ENCODE measurements at regions not wholly inside any gene's neighbourhood (a gene's known extent, or its start where the extent isn't known, plus 50 kb on each side); places are given as distances from the start of the nearest gene placed in this dataset.

DNA sequence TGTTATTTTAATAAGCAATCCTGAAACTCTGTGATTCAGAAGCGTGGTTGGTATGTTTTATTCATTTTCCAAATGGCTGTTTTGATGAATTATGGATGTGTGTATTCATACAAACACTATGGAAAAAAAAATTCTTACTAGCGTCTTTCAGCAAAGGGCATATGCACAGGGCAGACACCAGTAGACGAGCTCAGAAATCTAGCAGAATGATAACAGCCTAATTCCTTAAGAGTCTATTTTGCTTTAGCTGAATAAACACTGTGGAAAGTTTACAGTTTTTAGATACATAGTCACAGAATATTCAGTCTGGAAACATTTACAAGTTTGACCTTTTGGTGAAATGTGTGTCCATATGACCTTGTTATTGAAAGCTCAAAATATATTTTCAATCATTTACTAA is 418.8 kb upstream of the LUZP2 start:
- Histone ChIP-seq H3K4me3 (replicated peaks in 1 of 4; ENCODE audit: control extremely low read depth in 1 of 4, insufficient read depth in 1 of 4, low read depth in 3 of 4, low read length in 4 of 4) (no peak overlapping the region), H3K36me3 (ENCODE audit: control insufficient read depth, insufficient read depth, low read length) (no peaks in the 10 kb centered on the region), H3K27me3 (ENCODE audit: control insufficient read depth, insufficient read depth, low read length) (no peaks in the 10 kb centered on the region), H3K79me2 (ENCODE audit: control insufficient read depth, insufficient read depth, low read length) (no peaks in the 10 kb centered on the region), H2AFZ (ENCODE audit: low read length) (no peak overlapping the region), H4K20me1 (ENCODE audit: control insufficient read depth, extremely low read depth, insufficient read depth, low read length) (no peaks in the 10 kb centered on the region), H3K27ac (ENCODE audit: insufficient read depth, low read length) (no peak overlapping the region), H3K9me3 (ENCODE audit: control insufficient read depth, insufficient read depth, low read depth, low read length) (no peaks in the 10 kb centered on the region), H3K4me2 (ENCODE audit: extremely low read depth, insufficient read depth, low read length) (no peak overlapping the region), H3K4me1 (ENCODE audit: control insufficient read depth, extremely low read depth, insufficient read depth, low read length) (peaks cover 2% of the 10 kb centered on the region), H3K9ac (ENCODE audit: insufficient read depth, low read length) (no peak overlapping the region)
- TF ChIP-seq, protein P1, sequence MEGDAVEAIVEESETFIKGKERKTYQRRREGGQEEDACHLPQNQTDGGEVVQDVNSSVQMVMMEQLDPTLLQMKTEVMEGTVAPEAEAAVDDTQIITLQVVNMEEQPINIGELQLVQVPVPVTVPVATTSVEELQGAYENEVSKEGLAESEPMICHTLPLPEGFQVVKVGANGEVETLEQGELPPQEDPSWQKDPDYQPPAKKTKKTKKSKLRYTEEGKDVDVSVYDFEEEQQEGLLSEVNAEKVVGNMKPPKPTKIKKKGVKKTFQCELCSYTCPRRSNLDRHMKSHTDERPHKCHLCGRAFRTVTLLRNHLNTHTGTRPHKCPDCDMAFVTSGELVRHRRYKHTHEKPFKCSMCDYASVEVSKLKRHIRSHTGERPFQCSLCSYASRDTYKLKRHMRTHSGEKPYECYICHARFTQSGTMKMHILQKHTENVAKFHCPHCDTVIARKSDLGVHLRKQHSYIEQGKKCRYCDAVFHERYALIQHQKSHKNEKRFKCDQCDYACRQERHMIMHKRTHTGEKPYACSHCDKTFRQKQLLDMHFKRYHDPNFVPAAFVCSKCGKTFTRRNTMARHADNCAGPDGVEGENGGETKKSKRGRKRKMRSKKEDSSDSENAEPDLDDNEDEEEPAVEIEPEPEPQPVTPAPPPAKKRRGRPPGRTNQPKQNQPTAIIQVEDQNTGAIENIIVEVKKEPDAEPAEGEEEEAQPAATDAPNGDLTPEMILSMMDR (conservative IDR thresholded peaks at IDR 0.05 in 1 of 2, IDR thresholded peaks at IDR 0.05 in 1 of 2; ENCODE audit: low read depth in 1 of 2, low read length in 2 of 2), result no peak
- no peak for TF ChIP-seq EZH2 (IDR thresholded peaks at IDR 0.05; ENCODE audit: low read length, missing control alignments)
- peak in 1 of 2 donors; percentile 64 for DNase-seq (ENCODE audit: low read depth in 2 of 2)

DNA sequence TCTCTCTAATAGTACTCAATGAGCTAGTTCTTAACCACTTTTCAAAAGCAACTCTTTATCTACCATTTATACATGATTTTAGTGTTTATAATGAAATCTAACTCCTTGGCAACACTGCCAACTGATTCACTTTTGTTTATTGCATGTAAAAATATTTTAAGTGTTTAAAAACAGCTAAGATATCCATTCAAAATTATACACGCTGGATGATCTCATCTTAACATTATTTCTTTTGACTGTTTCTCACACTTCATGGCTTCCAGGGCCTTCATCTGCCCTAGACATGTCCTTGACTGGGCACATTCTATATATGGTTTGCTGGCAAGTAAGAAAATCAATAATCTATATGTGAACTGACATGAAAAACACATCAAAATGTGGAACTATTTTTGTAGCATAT is 414.6 kb upstream of the LUZP2 start:
- Histone ChIP-seq H3K36me3 (ENCODE audit: control insufficient read depth, insufficient read depth, low read length) (no peaks in the 10 kb centered on the region), H3K27me3 (ENCODE audit: control insufficient read depth, insufficient read depth, low read length) (no peaks in the 10 kb centered on the region), H3K79me2 (ENCODE audit: control insufficient read depth, insufficient read depth, low read length) (no peaks in the 10 kb centered on the region), H4K20me1 (ENCODE audit: control insufficient read depth, extremely low read depth, insufficient read depth, low read length) (no peaks in the 10 kb centered on the region), H3K4me1 (ENCODE audit: control insufficient read depth, extremely low read depth, insufficient read depth, low read length) (peaks cover 2% of the 10 kb centered on the region), H3K9me3 (ENCODE audit: control insufficient read depth, insufficient read depth, low read depth, low read length) (no peaks in the 10 kb centered on the region), H3K9ac (ENCODE audit: insufficient read depth, low read length) (no peak overlapping the region), H3K4me3 (replicated peaks in 1 of 4; ENCODE audit: control extremely low read depth in 1 of 4, insufficient read depth in 1 of 4, low read depth in 3 of 4, low read length in 4 of 4) (no peak overlapping the region), H3K4me2 (ENCODE audit: extremely low read depth, insufficient read depth, low read length) (peak overlapping the region; percentile 35), H3K27ac (ENCODE audit: insufficient read depth, low read length) (no peak overlapping the region), H2AFZ (ENCODE audit: low read length) (no peak overlapping the region)
- TF ChIP-seq EZH2 (IDR thresholded peaks at IDR 0.05; ENCODE audit: low read length, missing control alignments), result no peak
- TF ChIP-seq, protein P1 (conservative IDR thresholded peaks at IDR 0.05 in 1 of 2, IDR thresholded peaks at IDR 0.05 in 1 of 2; ENCODE audit: low read depth in 1 of 2, low read length in 2 of 2), result no peak
- DNase-seq (ENCODE audit: low read depth in 2 of 2), result peak in 1 of 2 donors; percentile 17

DNA sequence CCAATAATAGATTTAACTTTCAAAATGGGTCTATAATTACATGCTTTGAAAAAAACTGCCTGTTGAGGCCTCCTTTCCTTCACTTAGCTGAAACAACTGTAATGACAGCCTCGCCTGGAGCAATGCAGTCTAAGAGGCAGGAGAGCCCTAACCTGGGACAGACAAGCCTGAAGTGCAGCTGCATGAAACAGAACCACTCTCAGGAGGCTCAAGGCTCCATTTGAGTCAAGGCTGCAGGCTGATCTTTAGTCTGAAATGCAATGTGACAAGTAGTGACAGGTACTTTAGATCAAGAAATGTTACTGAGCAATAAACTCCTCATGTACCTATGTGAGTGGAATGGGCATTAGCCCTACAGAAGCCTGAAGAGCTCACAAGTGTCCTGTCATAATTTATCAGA is 414.0 kb upstream of the LUZP2 start:
- TF ChIP-seq, protein P1 (conservative IDR thresholded peaks at IDR 0.05 in 1 of 2, IDR thresholded peaks at IDR 0.05 in 1 of 2; ENCODE audit: low read depth in 1 of 2, low read length in 2 of 2), result no peak
- TF ChIP-seq EZH2 (IDR thresholded peaks at IDR 0.05; ENCODE audit: low read length, missing control alignments), result no peak
- H3K4me3 ChIP-seq (replicated peaks in 1 of 4; ENCODE audit: control extremely low read depth in 1 of 4, insufficient read depth in 1 of 4, low read depth in 3 of 4, low read length in 4 of 4), result no peak overlapping the region
- no peak overlapping the region for H2AFZ ChIP-seq (ENCODE audit: low read length)
- no peaks in the 10 kb centered on the region for H3K9me3 ChIP-seq (ENCODE audit: control insufficient read depth, insufficient read depth, low read depth, low read length)
- no peak overlapping the region for H3K4me2 ChIP-seq (ENCODE audit: extremely low read depth, insufficient read depth, low read length)
- H3K9ac ChIP-seq (ENCODE audit: insufficient read depth, low read length), result no peak overlapping the region
- H3K79me2 ChIP-seq (ENCODE audit: control insufficient read depth, insufficient read depth, low read length), result no peaks in the 10 kb centered on the region
- no peaks in the 10 kb centered on the region for H3K36me3 ChIP-seq (ENCODE audit: control insufficient read depth, insufficient read depth, low read length)
- no peaks in the 10 kb centered on the region for H3K27me3 ChIP-seq (ENCODE audit: control insufficient read depth, insufficient read depth, low read length)
- no peaks in the 10 kb centered on the region for H4K20me1 ChIP-seq (ENCODE audit: control insufficient read depth, extremely low read depth, insufficient read depth, low read length)
- H3K27ac ChIP-seq (ENCODE audit: insufficient read depth, low read length), result no peak overlapping the region
- no peak for DNase-seq (ENCODE audit: low read depth in 2 of 2)
- peaks cover 2% of the 10 kb centered on the region for H3K4me1 ChIP-seq (ENCODE audit: control insufficient read depth, extremely low read depth, insufficient read depth, low read length)
